Activated naive CD4-positive, alpha-beta T cell treated with Interleukin-2 at 50 U/mL for 16 hours (primary cell): ENCODE measurements at regions not wholly inside any gene's neighbourhood (a gene's known extent, or its start where the extent isn't known, plus 50 kb on each side); places are given as distances from the start of the nearest gene placed in this dataset.
"Not testable (repeated sequence)": the region's sequence is repeated elsewhere in the genome, so short reads cannot be mapped to it uniquely, and the experiment has no call there.

Experiments
- DNase-seq: peaks from one replicate; pipeline ENCODE4 v3.0.0-alpha.2; 2020

DNA sequence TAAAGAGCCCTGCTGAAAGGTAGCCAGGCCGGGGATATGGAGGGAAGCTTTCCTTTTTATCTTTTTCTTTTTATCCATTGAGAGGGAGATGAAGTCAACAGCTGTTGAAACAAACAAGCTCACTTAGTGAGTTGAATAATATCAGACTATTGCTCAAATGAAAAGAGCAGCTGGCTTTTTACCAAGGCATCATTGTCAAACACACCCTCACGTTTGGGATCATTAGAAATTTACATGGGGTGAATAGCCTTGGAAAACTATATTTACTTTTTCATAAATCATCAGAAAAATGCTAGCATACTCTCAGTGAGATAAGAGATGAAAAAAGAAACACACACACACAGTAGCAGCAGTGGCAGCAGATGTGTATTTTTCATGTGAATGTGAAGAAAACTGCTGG lies 71.5 kb upstream of the HNMT start:
- DNase-seq, result no peak

DNA sequence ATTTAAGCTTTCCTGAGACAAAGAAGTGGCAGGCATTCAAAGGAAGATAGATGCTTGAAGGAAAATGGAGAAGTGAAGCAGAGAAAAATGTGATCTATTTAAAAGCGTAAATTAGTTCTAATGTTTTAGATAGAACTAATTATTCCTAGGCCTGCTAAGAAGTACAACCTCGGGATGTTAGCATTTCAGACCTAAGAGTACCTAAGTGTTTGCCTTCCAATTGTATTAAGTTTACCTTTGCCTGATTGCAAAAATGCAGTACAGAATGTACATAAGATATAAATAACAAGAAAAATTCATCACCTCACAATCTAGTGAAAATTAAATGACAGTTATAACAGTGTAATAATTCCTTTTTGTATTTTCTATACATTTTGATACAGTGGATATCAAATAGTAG lies 71.1 kb upstream of the HNMT start:
- no peak for DNase-seq

DNA sequence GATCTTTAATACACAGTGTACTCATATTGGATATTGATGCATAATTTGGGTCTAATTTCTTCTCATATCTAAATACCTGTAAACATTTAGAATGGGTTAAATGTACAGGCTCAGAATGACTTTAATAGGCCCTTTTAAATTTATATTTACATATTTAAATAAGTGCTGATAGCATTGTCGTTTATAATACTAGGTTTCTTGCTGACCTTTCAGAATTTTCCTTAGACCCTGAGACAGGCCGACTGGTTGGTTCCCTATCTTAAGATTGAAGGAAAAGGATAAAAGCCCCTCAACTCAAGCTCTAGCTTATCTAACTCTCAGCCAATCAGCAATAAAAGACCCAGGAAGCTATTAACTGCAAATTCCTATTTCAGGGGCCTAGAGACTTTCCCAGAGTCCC lies 67.8 kb upstream of the HNMT start:
- no peak for DNase-seq

DNA sequence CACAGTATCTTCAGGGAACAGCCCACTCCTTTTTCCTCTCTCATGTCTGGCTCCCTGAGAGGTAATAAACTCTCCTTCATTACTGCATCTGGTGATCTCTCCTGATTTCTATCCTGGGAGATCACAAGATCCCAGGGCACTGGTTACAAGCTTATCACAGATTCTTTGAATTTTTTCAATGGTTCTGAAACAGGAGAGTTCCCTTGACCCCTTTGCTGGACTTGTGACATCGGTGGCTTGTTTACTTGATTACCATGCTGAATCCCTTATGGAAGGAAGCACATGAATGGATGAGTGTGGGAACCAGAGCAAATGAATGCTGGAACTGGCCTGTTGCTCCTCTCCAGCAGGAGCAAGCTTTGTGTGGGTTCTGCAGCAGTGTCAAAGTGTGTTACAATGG lies 67.2 kb upstream of the HNMT start:
- no peak for DNase-seq

DNA sequence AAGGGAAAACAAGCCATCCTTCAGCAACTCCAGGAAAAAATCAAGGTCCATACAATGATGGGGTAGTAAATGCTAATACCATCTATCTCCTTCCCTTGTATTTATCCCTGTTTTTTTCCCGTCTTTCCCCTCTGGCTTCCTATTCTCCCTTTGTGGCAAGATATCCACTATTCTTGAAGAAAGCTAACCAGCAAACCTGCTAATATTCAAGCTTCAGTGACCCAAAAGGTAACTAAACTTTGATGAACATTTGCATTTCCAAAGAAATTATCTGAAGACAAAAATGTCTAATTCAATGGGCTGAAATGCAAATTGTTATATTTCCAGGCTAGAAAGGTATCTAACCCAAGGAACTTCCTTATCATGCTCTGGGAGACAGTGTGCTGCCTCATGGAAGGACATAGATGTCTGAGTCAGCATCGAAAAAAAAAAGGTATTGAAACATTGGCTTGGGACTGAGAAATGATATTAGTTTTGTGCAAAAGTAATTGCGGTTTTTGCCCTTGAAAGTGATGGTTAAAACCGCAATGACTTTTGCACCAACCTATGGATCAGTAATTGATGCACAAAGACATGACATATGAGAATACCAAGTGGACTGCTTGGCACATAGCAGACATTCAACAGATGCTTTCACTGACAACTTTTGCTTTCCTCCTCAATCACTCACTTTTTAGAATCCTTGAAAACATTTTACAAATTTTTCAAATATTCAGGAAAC lies 63.7 kb upstream of the HNMT start:
- DNase-seq, result no peak

DNA sequence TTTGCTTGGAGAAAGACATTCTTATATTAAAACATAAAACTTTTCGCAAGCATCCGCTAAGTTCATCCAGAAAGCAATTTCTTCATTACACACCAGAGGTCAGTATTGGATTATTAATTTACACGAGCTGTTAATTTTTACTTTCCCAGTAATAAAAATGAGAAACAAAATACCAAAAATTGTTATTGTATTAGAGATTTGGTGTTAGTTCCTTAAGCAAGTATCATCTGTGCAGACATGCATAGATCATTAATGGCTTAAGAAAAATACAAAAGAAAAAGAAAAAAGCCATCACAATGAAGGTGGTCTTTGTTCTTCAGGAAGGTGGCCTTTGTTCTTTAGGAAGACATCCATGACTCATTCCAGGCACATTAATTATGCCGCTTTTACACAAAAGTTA lies 53.6 kb upstream of the HNMT start:
- no peak for DNase-seq

DNA sequence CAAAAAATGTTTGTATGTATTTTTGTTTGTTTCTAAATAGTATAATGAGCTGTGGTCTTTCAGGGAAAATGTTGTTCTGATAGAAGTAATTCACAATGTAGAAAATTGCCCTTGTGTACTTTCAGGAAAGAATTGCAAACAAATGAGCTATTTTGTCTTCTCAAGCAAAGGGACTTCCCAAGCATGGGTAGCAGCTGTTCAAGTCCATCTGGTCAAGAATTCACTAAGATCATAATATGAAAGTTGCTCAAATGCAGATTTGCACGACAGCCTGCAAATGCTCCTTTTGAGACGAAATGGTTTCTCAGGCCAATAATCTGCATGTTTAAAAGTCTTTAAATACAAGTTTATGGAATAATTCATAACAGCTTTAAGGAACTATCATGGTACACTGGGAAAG lies 51.9 kb upstream of the HNMT start:
- no peak for DNase-seq

DNA sequence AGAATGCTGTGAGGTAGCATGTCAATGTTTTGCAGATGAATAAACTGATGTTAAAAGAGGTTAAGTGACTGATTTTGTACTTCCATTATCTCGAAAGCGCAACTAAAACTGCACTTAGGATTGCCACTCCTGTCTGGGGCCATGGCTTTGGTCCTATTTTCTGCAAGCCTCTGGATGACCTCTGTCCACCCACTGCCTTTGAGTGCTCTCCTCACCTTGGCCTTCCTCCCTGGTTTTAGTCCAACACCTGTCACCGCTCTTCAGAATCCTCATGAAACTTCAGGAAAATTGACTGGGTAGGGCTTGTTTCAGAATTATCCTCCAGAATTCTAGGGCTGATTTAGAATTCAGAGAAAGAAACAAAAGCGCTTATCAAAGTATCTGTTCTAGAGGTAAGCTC lies 51.1 kb upstream of the HNMT start:
- DNase-seq, result no peak

DNA sequence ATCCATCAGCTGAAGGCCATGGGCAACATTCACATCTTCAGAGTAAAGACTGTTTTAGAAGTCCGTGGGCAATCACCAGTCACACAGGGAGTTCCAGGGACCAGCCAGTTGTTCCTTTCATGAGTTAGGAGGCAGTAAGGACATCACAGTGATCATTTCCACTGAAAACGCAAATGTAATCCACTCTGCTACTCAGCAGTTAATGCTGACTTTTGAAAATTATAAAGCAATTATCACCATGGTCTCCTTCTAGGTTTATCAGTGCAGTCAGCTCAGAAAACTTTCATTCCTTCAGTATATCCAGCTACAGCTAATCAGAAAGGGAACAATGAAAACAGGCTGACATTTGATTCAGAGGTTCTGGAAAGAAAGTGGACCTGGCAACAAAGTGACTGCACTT lies 50.6 kb upstream of the HNMT start:
- not testable (repeated sequence) for DNase-seq
